OCI-LY7 (cell line): ENCODE measurements at regions not wholly inside any gene's neighbourhood (a gene's known extent, or its start where the extent isn't known, plus 50 kb on each side); places are given as distances from the start of the nearest gene placed in this dataset.

Experiments
- BruUV-seq: library from RNA; stranded (reverse); fragments of 400-500 nt; replicated peaks from 2 replicates; lab custom pipeline; 2021; lab: Mats Ljungman, UMichigan
- CTCF ChIA-PET: fragments of 300-600 bp; sonication (Branson Sonifier 250); formaldehyde crosslinking; loops from one replicate; lab custom pipeline; 2022; ENCODE audit warnings: antibody characterized with exemption; ENCODE audit not compliant: unreplicated experiment; lab: Charles Lee
- POLR2A ChIA-PET: fragments of 300-600 bp; sonication (Branson Sonifier 250); formaldehyde crosslinking; loops from one replicate; lab custom pipeline; 2022; ENCODE audit warnings: antibody characterized with exemption; lab: Charles Lee
- DNase-seq: peaks from one replicate; pipeline ENCODE4 v3.0.0-alpha.2; 2015; ENCODE audit warnings: low spot score
- H2AFZ ChIP-seq: fragments of 200-600 bp; sonication (generic), shearing (Covaris generic); 2 replicates; pipeline ENCODE4 v1.6.1; 2014; ENCODE audit warnings: mild to moderate bottlenecking, antibody characterized with exemption, low read length, moderate library complexity
- H3K27ac ChIP-seq: fragments of 200-600 bp; sonication (generic); 2 replicates; pipeline ENCODE4 v1.5.1; 2014; ENCODE audit warnings: mixed run types, low read depth, mild to moderate bottlenecking, moderate library complexity, low read length, inconsistent platforms; ENCODE audit not compliant: poor library complexity, severe bottlenecking
- H3K36me3 ChIP-seq: fragments of 200-600 bp; sonication (generic); 2 replicates; pipeline ENCODE4 v1.6.1; 2014; ENCODE audit warnings: mild to moderate bottlenecking, antibody characterized with exemption, low read length, moderate library complexity, mixed read lengths; ENCODE audit not compliant: insufficient read depth
- H3K4me1 ChIP-seq: fragments of 200-600 bp; sonication (generic); 2 replicates; pipeline ENCODE4 v1.5.1; 2014; ENCODE audit warnings: mild to moderate bottlenecking, low read length; ENCODE audit not compliant: insufficient read depth, poor library complexity, severe bottlenecking
- H3K4me2 ChIP-seq: fragments of 200-600 bp; sonication (generic); 2 replicates; pipeline ENCODE4 v1.6.1; 2014; ENCODE audit warnings: mild to moderate bottlenecking, low read length
- H3K4me3 ChIP-seq: fragments of 200-600 bp; sonication (generic); 2 replicates; pipeline ENCODE4 v1.5.1; 2014; ENCODE audit warnings: mild to moderate bottlenecking, low read depth, low read length; ENCODE audit not compliant: poor library complexity, severe bottlenecking
- H3K79me2 ChIP-seq: fragments of 200-600 bp; sonication (generic); 2 replicates; pipeline ENCODE4 v1.6.1; 2016; ENCODE audit warnings: low read depth, mild to moderate bottlenecking, low read length, moderate library complexity, mixed read lengths; ENCODE audit not compliant: insufficient read depth
- H3K9me2 ChIP-seq: fragments of 200-600 bp; sonication (generic); 2 replicates; pipeline ENCODE4 v1.6.1; 2016; ENCODE audit warnings: mild to moderate bottlenecking, low read length, mixed read lengths; ENCODE audit not compliant: insufficient read depth
- H3K9me3 ChIP-seq: fragments of 200-600 bp; sonication (generic); 2 replicates; pipeline ENCODE4 v1.6.1; 2014; ENCODE audit warnings: mild to moderate bottlenecking, mixed run types, low read length, mixed read lengths
- H4K20me1 ChIP-seq: fragments of 200-600 bp; sonication (generic); 2 replicates; pipeline ENCODE4 v1.6.1; 2014; ENCODE audit warnings: mild to moderate bottlenecking, antibody characterized with exemption, low read length, moderate library complexity, mixed read lengths; ENCODE audit not compliant: insufficient read depth
- EZH2phosphoT487 ChIP-seq: fragments of 200-600 bp; sonication (generic); IDR thresholded peaks from 2 replicates; pipeline ENCODE4 v1.6.1; 2018; ENCODE audit warnings: low read depth, borderline replicate concordance, mild to moderate bottlenecking, mixed run types, antibody characterized with exemption, low read length, moderate library complexity, mixed read lengths
- intact Hi-C: fragments of 100-400 bp; cut with micrococcal nuclease; formaldehyde crosslinking; loops from one replicate; pipeline ENCODE4 v1.10.0; 2022; ENCODE audit not compliant: unreplicated experiment
- TF ChIP-seq, protein P1 (sequence below): fragments of 200-600 bp; sonication (generic); conservative IDR thresholded peaks from 2 replicates; pipeline ENCODE4 v1.5.1; 2014; ENCODE audit warnings: mild to moderate bottlenecking, antibody characterized with exemption, low read length, moderate library complexity, mixed read lengths

DNA sequence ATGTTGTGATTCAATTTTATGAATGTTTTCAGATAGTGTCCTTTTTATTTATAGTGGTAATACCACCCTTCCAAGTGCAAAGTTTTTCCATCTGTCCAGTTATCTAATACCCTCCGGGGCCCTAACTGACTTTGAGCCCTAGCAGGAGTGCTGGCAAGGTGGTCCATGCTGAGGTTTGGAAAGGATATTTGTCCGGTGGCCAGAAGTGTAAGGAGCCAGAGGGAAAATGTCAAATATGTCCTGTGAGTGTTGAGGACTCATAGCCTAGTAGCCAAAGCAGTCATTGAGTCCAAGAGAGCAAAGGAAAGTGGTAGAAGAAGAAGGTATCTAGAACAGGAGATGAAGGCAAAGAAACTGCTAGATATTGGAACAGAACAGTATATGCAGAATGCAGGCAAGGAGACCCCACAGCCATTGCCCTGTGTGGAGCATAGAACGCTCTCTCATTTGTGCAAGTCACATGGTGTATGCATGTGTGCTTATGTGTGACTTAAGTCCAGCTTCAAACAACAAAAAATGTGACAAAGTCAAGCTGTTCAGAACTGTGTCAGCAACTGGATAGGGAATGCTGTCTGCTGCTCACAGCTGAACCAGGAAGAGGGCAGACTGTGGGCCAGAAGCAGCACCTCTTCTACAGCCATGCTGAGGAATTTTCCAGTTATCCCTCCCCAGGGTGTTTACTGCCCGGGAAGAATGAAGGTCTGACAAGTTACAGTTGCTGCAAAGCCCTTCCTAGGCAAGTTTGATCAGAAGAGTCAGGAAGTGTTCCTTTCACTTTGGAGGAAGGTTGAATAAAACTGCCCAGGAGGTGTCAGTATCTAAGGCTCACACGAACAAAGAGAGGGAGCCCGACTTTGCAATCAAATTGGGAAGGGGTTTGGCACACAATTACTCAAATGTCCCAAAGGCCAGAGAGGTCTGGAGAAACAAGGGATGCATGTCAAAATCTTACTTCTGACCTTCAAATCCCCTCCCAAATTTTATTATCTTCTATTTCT, 463.3 kb upstream of the DMAC1 start:
- CTCF ChIA-PET = no interaction called here

DNA sequence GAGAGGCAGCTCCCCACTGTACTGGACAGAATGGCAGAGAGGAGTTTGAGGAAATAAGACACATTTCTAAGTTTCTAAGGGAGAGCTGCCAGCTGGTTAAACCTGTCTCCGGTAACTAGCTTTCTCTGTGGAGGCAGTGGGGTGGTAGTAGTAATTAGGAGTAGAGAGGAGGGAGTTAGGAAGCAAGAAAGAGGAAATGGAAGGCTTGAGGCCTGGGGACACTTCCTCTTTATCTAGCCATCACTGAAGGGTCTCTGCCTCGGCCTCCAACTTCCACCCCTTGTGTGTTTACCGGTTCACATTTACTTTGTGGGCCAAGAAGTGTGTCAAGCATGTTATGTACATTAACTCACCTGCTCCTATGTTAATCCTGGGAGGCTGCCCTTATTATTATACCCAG, 462.2 kb upstream of the DMAC1 start:
- no peaks in the 10 kb centered on the region for H3K9me2 ChIP-seq
- H3K27ac ChIP-seq = no peak overlapping the region
- no TSS peak for BruUV-seq
- intact Hi-C loops = no loop called here
- H3K79me2 ChIP-seq = no peaks in the 10 kb centered on the region
- H3K4me2 ChIP-seq = no peak overlapping the region
- no peak for DNase-seq
- no peak overlapping the region for H2AFZ ChIP-seq
- no peak for TF ChIP-seq EZH2phosphoT487
- TF ChIP-seq, protein P1, sequence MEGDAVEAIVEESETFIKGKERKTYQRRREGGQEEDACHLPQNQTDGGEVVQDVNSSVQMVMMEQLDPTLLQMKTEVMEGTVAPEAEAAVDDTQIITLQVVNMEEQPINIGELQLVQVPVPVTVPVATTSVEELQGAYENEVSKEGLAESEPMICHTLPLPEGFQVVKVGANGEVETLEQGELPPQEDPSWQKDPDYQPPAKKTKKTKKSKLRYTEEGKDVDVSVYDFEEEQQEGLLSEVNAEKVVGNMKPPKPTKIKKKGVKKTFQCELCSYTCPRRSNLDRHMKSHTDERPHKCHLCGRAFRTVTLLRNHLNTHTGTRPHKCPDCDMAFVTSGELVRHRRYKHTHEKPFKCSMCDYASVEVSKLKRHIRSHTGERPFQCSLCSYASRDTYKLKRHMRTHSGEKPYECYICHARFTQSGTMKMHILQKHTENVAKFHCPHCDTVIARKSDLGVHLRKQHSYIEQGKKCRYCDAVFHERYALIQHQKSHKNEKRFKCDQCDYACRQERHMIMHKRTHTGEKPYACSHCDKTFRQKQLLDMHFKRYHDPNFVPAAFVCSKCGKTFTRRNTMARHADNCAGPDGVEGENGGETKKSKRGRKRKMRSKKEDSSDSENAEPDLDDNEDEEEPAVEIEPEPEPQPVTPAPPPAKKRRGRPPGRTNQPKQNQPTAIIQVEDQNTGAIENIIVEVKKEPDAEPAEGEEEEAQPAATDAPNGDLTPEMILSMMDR = no peak
- H4K20me1 ChIP-seq = no peaks in the 10 kb centered on the region
- H3K36me3 ChIP-seq = no peaks in the 10 kb centered on the region
- no peaks in the 10 kb centered on the region for H3K4me1 ChIP-seq
- ChIA-PET POLR2A (no interaction called here), CTCF (no interaction called here)
- no peaks in the 10 kb centered on the region for H3K9me3 ChIP-seq
- H3K4me3 ChIP-seq = no peak overlapping the region

More for the DNA sequence above, 463.3 kb upstream of the DMAC1 start:
- POLR2A ChIA-PET = no interaction called here
- Histone ChIP-seq H3K36me3 (no peaks in the 10 kb centered on the region), H4K20me1 (no peaks in the 10 kb centered on the region), H3K4me2 (no peak overlapping the region), H3K9me2 (no peaks in the 10 kb centered on the region), H2AFZ (no peak overlapping the region), H3K27ac (no peak overlapping the region), H3K79me2 (no peaks in the 10 kb centered on the region), H3K4me1 (no peaks in the 10 kb centered on the region), H3K4me3 (no peak overlapping the region), H3K9me3 (no peaks in the 10 kb centered on the region)
- no peak for DNase-seq
- no TSS peak for BruUV-seq
- intact Hi-C loops = no loop called here
- TF ChIP-seq, protein P1 = no peak
- no peak for TF ChIP-seq EZH2phosphoT487

DNA sequence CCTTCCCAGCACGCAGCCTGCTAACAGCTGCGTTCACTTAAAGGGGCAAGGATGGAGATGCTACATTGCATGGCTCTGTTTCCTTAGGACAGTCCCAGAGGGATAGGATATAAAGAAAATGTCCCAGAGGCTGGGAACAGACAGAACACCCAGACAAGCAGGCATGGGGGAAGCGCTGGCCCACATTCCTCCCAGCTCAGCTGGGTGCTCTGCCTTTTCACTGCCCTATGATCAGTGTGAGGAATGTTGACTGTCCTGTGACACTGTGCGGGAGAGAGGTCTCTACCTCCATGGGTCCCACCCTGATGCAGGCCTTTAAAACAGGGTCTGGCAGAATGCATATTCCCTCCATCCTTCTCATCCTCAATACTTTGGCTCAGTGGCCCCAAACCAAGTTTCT, 459.4 kb upstream of the DMAC1 start:
- no peaks in the 10 kb centered on the region for H3K36me3 ChIP-seq
- POLR2A ChIA-PET = interaction anchor here (0.6 kb wide), 1 partner anchor 626 kb away, joined by 3 read pairs; no protein-coding TSS in a partner anchor

More for the DNA sequence above, 459.4 kb upstream of the DMAC1 start:
- no peaks in the 10 kb centered on the region for H3K9me3 ChIP-seq
- BruUV-seq = no TSS peak
- intact Hi-C loops = no loop called here
- DNase-seq = no peak
- H4K20me1 ChIP-seq = no peaks in the 10 kb centered on the region
- no peak overlapping the region for H3K27ac ChIP-seq
- no peak overlapping the region for H2AFZ ChIP-seq
- no peaks in the 10 kb centered on the region for H3K4me1 ChIP-seq
- no peaks in the 10 kb centered on the region for H3K79me2 ChIP-seq
- H3K4me2 ChIP-seq = no peak overlapping the region
- TF ChIP-seq, protein P1 = no peak
- TF ChIP-seq EZH2phosphoT487 = no peak
- CTCF ChIA-PET = no interaction called here
- no peaks in the 10 kb centered on the region for H3K9me2 ChIP-seq
- H3K4me3 ChIP-seq = no peak overlapping the region
